Aorta (tissue), 5 donors: ENCODE measurements at regions not wholly inside any gene's neighbourhood (a gene's known extent, or its start where the extent isn't known, plus 50 kb on each side); places are given as distances from the start of the nearest gene placed in this dataset.

ENCODE experiments used
- ATAC-seq: fragments of 200-7000 bp; cut with Tn5 transposase; one replicate; pipeline ENCODE4 v1.9.1; 2022; ENCODE audit warnings: moderate library complexity; ENCODE audit not compliant: low FRiP score
- DNase-seq, 2 donors: peaks; one replicate each; pipeline ENCODE4 v3.0.0-alpha.2; 2020
- H3K27ac ChIP-seq, 2 donors: one replicate each; pipeline ENCODE4 v1.5.1; 2013; ENCODE audit warnings: low read length in 2 of 2, mild to moderate bottlenecking in 2 of 2, moderate library complexity in 2 of 2, control low read depth in 1 of 2, inconsistent platforms in 1 of 2, low read depth in 1 of 2
- H3K27me3 ChIP-seq, 2 donors: one replicate each; pipeline ENCODE4 v1.6.1; 2013; ENCODE audit warnings: control low read depth in 1 of 2, low read length in 1 of 2, mild to moderate bottlenecking in 1 of 2, moderate library complexity in 1 of 2; ENCODE audit not compliant: insufficient read depth in 2 of 2, control insufficient read depth in 1 of 2
- H3K36me3 ChIP-seq, 2 donors: one replicate each; pipeline ENCODE4 v1.6.1; 2013; ENCODE audit warnings: control low read depth in 1 of 2, low read length in 1 of 2, mild to moderate bottlenecking in 1 of 2; ENCODE audit not compliant: insufficient read depth in 2 of 2, control insufficient read depth in 1 of 2
- H3K4me1 ChIP-seq, 2 donors: one replicate each; pipeline ENCODE4 v1.6.1; 2013; ENCODE audit warnings: low read length in 2 of 2, control low read depth in 1 of 2, mild to moderate bottlenecking in 1 of 2, moderate library complexity in 1 of 2; ENCODE audit not compliant: insufficient read depth in 2 of 2, control insufficient read depth in 1 of 2
- H3K4me3 ChIP-seq, 2 donors: one replicate each; pipeline ENCODE4 v1.5.1; 2013; ENCODE audit warnings: low read length in 2 of 2, control low read depth in 1 of 2, mild to moderate bottlenecking in 1 of 2
- H3K9me3 ChIP-seq: one replicate; pipeline ENCODE4 v1.6.1; 2013; ENCODE audit warnings: mild to moderate bottlenecking, low read length; ENCODE audit not compliant: control insufficient read depth
- WGBS, 2 donors: extraction: QIAGEN DNeasy Blood & Tissue Kit; methylation state at CpG; one replicate each; pipeline ENCODE4 v1.1.7; 2013; 5-methylcytosine and 5-hydroxymethylcytosine counted together
- intact Hi-C, 2 donors: fragments of 100-400 bp; cut with DNase I; formaldehyde crosslinking; loops; one replicate each; pipeline versions ENCODE4 v1.14.2 to v1.15.0; 2022
- donor health status: healthy with polysubstance abuse.
- donor health status: Bipolar disorder and iron deficiency.
- donor health status: DM: no; HTN: no; CAD: no.
- donor health status: DM: no; HTN: no; CAD: no.
- donor health status: DM: yes; HTN: yes; CAD: no.

DNA sequence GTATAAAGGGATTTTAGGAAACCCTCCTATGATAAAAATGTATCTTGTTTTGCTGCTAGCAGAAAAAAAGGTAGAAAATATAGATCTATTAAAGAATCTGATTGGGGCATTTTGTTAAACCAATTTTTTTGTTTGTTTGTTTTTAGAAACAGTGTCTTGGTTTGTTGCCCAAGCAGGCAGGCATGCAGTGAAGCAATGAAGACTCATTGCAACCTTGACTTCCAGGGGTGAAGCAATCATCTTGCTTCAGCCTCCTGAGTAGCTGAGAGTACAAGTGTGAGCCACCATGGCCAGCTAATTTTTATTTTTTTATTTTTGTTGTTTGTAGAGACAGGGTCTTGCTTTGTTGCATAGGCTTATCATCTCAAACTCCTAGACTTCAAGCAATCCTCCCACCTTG lies 755.8 kb upstream of the EDIL3 start:
- H3K4me1 ChIP-seq = no peaks in the 10 kb centered on the region

DNA sequence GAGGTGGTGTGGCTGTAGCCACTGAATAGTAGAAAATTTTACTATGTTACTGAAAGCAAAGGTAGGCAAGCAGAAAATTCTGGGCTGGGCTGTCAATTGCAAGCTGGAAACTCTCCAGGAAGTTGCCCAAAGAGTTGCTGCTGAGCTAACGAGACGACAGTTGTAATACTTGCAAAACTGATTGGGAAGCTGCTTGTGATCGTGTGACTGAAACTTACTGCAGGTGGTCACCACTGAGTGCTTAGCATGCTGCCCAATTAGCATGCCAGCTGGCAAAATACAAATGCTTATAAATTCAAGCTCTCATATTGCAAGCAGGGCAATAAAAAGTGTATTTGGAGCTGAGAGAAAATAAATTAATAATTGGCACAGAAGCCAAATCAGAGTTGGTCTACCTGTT lies 758.5 kb upstream of the EDIL3 start:
- no peak for ATAC-seq
- 47 to 51% methylated on average over 3 of the region's 3 CpGs for WGBS, 2 donors
- no peaks in the 10 kb centered on the region for H3K27me3 ChIP-seq
- intact Hi-C loops = no loop called here
- no peaks in the 10 kb centered on the region for H3K4me1 ChIP-seq
- H3K36me3 ChIP-seq = no peaks in the 10 kb centered on the region
- no peak for DNase-seq
- no peak overlapping the region for H3K4me3 ChIP-seq
- no peak overlapping the region for H3K27ac ChIP-seq
- no peaks in the 10 kb centered on the region for H3K9me3 ChIP-seq

More for the DNA sequence above, 755.8 kb upstream of the EDIL3 start:
- ATAC-seq = no peak
- no peak for DNase-seq
- Histone ChIP-seq H3K27me3 (no peaks in the 10 kb centered on the region), H3K9me3 (no peaks in the 10 kb centered on the region), H3K4me3 (no peak overlapping the region), H3K27ac (no peak overlapping the region), H3K36me3 (no peaks in the 10 kb centered on the region)
- intact Hi-C loops = no loop called here

DNA sequence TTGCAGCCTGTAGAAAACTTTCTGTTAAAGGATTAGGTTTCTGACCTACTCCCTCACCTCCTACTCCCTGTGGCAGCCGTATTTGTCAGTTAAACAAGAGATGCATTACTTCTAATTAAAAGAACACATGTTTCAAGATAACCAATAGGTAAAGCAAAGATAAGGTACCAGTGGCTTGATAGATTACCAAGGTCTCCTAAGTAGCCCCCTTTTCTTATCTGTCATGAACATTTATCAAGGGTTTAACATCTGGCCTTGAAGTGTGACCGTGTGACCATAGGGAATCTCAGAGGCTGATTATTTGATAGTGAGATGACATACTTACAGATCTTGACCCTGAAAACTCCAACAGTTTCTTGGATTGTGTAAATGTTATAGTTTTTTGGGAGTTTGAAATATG lies 764.0 kb upstream of the EDIL3 start:
- no peaks in the 10 kb centered on the region for H3K36me3 ChIP-seq
- H3K27ac ChIP-seq = no peak overlapping the region
- no peak for DNase-seq
- no peaks in the 10 kb centered on the region for H3K9me3 ChIP-seq
- ATAC-seq = no peak
- H3K4me3 ChIP-seq = no peak overlapping the region
- intact Hi-C loops = no loop called here
- no peaks in the 10 kb centered on the region for H3K27me3 ChIP-seq
- 65 to 74% methylated on average over 2 of the region's 2 CpGs for WGBS, 2 donors
- no peaks in the 10 kb centered on the region for H3K4me1 ChIP-seq

DNA sequence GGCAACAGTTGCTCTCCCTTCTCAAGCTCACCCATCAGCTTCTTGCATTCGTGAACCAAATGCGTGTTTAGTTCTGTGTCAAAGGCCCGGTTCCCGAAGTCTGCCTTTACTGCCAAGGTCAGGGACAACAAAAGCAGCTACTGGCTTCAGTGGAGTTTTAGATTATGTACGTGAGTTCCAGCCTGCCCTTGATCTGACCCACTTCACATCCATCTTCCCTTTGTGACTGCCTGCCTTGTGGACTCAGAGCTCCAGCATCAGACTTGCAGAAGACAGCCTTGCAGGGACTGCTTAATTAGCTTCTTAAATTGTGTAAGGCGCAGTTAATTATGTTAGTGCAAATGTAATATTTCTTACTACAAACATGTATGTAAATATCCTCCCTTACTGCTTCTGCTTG lies 774.7 kb upstream of the EDIL3 start:
- no peaks in the 10 kb centered on the region for H3K9me3 ChIP-seq
- H3K36me3 ChIP-seq = no peaks in the 10 kb centered on the region
- intact Hi-C loops = no loop called here
- ATAC-seq = no peak
- no peak overlapping the region for H3K27ac ChIP-seq
- WGBS, 2 donors = 16 to 32% methylated on average over 6 of the region's 6 CpGs
- H3K27me3 ChIP-seq = no peaks in the 10 kb centered on the region
- no peak overlapping the region for H3K4me3 ChIP-seq
- no peaks in the 10 kb centered on the region for H3K4me1 ChIP-seq
- no peak for DNase-seq

DNA sequence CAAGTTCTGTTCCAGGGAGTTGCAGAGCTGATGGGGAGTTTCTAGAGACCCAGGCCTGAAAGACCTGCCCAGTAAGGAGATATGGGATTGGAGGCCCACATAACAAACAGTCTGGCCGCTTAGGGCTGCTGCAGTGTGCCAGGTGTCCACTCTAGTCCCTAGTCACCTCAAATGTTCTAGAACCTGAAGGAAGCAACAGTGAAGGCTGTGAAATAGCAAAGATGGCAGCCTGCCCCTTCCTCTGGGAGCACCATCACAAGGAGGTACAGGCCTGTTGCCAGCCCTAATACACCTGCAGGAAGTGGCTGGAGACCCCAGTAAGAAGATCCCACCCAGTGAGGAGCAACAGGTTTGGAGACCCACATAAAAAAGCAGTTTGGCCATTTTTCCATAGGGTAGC lies 783.8 kb upstream of the EDIL3 start:
- Histone ChIP-seq H3K4me3 (no peak overlapping the region), H3K9me3 (peaks cover 5% of the 10 kb centered on the region), H3K27me3 (no peaks in the 10 kb centered on the region), H3K4me1 (no peaks in the 10 kb centered on the region), H3K36me3 (no peaks in the 10 kb centered on the region), H3K27ac (no peak overlapping the region)
- DNase-seq = no peak
- 86 to 96% methylated on average over 1 of the region's 1 CpG for WGBS, 2 donors
- intact Hi-C loops = no loop called here
- ATAC-seq = no peak

DNA sequence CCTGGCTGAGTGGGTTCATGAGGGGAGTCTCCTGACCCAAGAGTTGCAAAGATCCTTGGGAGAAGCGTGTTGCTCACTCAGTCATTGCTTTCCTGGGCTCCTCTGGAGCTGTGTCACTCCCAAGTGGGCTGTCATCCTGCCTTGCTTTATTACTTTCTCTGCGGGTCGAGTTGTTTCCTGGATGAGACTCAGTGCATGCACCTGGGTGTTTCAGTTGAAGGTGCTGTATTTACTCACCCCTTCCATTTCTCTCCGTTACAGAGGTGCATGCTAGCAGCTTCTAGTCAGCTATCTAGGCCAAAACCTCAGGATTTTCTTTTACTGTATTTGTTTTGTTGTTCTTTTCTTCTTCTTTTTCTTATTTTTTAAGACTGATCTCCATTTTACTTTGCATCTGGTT lies 785.5 kb upstream of the EDIL3 start:
- intact Hi-C loops = no loop called here

DNA sequence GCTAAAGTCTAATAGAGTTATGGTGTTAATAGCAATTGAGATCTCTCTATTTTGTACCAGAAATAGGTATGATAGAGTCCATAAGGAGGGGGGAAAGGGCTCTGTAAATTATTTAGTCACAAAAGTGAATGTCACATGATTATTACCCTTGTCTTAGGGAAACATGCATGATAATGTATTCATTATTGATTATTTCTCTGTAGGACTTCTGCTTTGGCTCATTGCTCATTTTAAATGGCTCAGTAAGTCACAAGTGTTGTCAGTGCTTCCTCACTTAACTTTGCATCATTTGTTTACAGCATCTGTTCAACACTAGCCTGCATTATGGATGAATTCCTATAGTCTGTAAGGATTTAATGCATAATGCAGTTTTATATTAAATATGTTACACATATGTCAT lies 788.8 kb upstream of the EDIL3 start:
- H3K27me3 ChIP-seq = no peaks in the 10 kb centered on the region
- intact Hi-C loops = no loop called here
- ATAC-seq (no peak), DNase-seq (no peak)
- no peaks in the 10 kb centered on the region for H3K9me3 ChIP-seq
- H3K36me3 ChIP-seq = no peaks in the 10 kb centered on the region
- no peaks in the 10 kb centered on the region for H3K4me1 ChIP-seq
- H3K4me3 ChIP-seq = no peak overlapping the region
- no peak overlapping the region for H3K27ac ChIP-seq

More for the DNA sequence above, 785.5 kb upstream of the EDIL3 start:
- no peaks in the 10 kb centered on the region for H3K4me1 ChIP-seq
- no peak overlapping the region for H3K4me3 ChIP-seq
- H3K9me3 ChIP-seq = peaks cover 5% of the 10 kb centered on the region
- ATAC-seq (peak; percentile 41), DNase-seq (peak in 1 of 2 donors; percentile 16)
- H3K27me3 ChIP-seq = no peaks in the 10 kb centered on the region
- H3K36me3 ChIP-seq = no peaks in the 10 kb centered on the region
- 58 to 66% methylated on average over 4 of the region's 4 CpGs for WGBS, 2 donors
- H3K27ac ChIP-seq = no peak overlapping the region

DNA sequence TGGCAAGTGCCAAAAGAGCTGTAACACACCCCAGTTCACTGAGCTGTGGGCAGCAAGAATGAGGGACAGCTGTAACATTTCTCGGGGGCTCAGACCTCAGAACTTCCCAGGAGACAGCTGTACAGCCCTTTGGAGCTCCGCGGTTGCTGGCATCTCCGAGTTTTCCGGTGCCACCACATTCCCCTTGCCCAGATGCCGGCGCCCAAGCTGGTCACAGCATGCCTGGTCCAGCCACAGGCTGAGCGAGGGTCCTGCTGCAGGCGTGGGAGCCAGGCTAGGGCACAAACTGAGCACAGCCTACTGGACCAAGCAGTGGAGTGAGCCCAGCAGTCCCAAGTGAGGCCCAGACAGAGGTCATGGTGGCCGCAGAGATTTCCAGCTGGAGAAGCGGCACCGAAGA lies 797.7 kb upstream of the EDIL3 start:
- no peak overlapping the region for H3K4me3 ChIP-seq

DNA sequence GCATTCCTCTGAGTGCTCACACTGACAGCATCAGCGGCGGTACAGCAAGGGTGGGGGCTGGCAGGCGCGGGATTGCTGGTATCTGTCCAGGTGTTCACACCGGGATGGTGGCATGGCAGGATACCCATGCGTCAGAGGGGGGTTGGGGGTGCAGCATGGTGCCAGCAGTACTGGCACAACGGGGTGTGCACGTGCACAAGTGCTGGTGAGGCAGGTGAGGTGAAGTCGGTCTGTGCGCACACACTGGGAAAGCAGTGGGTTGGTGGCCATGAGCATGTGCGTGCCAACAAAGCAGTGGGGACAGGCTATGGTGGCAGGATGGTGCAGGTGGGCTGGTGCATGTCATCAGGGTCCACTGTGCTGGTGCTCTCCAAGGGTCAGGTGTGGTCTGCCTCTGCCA lies 819.6 kb upstream of the EDIL3 start:
- WGBS, 2 donors = 93 to 96% methylated on average over 11 of the region's 11 CpGs
- intact Hi-C loops = no loop called here
- Histone ChIP-seq H3K36me3 (no peaks in the 10 kb centered on the region), H3K27me3 (no peaks in the 10 kb centered on the region), H3K4me3 (no peak overlapping the region), H3K9me3 (no peaks in the 10 kb centered on the region), H3K27ac (no peak overlapping the region), H3K4me1 (no peaks in the 10 kb centered on the region)
- ATAC-seq (peak; percentile 63), DNase-seq (no peak)

More for the DNA sequence above, 797.7 kb upstream of the EDIL3 start:
- intact Hi-C loops = no loop called here
- 90 to 93% methylated on average over 12 of the region's 12 CpGs for WGBS, 2 donors
- Histone ChIP-seq H3K27me3 (no peaks in the 10 kb centered on the region), H3K27ac (no peak overlapping the region), H3K4me1 (no peaks in the 10 kb centered on the region), H3K36me3 (no peaks in the 10 kb centered on the region), H3K9me3 (no peaks in the 10 kb centered on the region)
- ATAC-seq (no peak), DNase-seq (peak in 1 of 2 donors; percentile 58)
